ENCODE measurements at regions not wholly inside any gene's neighbourhood (a gene's known extent, or its start where the extent isn't known, plus 50 kb on each side); places are given as distances from the start of the nearest gene placed in this dataset.

DNA sequence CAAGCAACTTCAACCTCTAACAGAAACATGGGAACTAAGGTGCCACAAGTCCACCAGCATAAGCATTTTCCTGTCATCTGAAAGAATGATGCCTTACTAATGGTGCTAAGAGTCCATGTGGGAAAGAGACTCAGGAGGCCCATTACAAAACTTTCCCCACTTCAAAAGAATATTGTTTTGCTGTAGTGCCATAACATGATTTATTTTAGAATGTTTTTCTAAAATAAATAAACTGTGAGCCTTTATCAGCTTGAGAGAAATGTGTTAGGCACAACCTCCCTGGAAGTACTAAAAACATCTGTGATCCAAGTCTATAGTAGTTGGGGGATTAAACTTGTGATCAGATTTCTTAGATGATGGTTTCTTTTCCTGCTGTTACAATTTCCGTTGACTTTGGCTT is 330.1 kb upstream of the MAP3K7 start:
- FAIRE-seq (no peak), DNase-seq (ENCODE audit: low read depth in 1 of 2, low spot score in 2 of 2) (no peak)
- peaks cover 11 to 16% of the 10 kb centered on the region in 2 experiments for H3K9me3 ChIP-seq (ENCODE audit: insufficient read depth in 2 of 2, low read depth in 1 of 2, low read length in 1 of 2)
- H3K18ac ChIP-seq (ENCODE audit: extremely low read depth, low read length), result no peak overlapping the region
- no peak overlapping the region for H3K56ac ChIP-seq (replicated peaks; ENCODE audit: insufficient read length, low read depth, low read length)
- no peak overlapping the region for H4K5ac ChIP-seq (ENCODE audit: insufficient read length, low read depth, low read length)
- WGBS, 2 experiments (ENCODE audit: extremely low coverage in 1 of 2, insufficient coverage in 1 of 2, insufficient read length in 1 of 2, insufficient replicate concordance in 2 of 2, low coverage in 1 of 2, low lambda C conversion rate in 2 of 2, missing lambda C conversion rate in 1 of 2), result 97% methylated on average over 1 of the region's 1 CpG; no CpG with 5 or more reads in 1 of the 2 experiments
- H3K79me2 ChIP-seq (ENCODE audit: control insufficient read depth in 1 of 2, insufficient read depth in 2 of 2, low read length in 2 of 2), result no peaks in the 10 kb centered on the region
- H3K27ac ChIP-seq (ENCODE audit: low read depth, low read length), result no peak overlapping the region
- H3K79me1 ChIP-seq (ENCODE audit: low read depth, low read length), result no peaks in the 10 kb centered on the region
- no peak overlapping the region for H2AK5ac ChIP-seq (ENCODE audit: low read depth, low read length)
- no peak overlapping the region for H4K91ac ChIP-seq (replicated peaks; ENCODE audit: insufficient read length, low read length)
- H3K9ac ChIP-seq (replicated peaks in 1 of 4; ENCODE audit: extremely low read depth in 1 of 4, low read depth in 3 of 4, low read length in 3 of 4), result no peak overlapping the region
- no peaks in the 10 kb centered on the region for H4K20me1 ChIP-seq (replicated peaks in 1 of 2; ENCODE audit: control insufficient read depth in 1 of 2, insufficient read depth in 2 of 2, low read length in 2 of 2)
- H2AFZ ChIP-seq (ENCODE audit: low read length), result no peak overlapping the region
- ChIA-PET CTCF (ENCODE audit: partially characterized antibody) (no interaction called here), POLR2A (ENCODE audit: partially characterized antibody) (no interaction called here)
- H3K27me3 ChIP-seq (replicated peaks in 1 of 4; ENCODE audit: control insufficient read depth in 3 of 4, extremely low read depth in 1 of 4, insufficient read depth in 3 of 4, low read length in 3 of 4), result no peaks in the 10 kb centered on the region
- no peak overlapping the region for H2BK15ac ChIP-seq (ENCODE audit: low read length)
- H2BK12ac ChIP-seq (ENCODE audit: low read depth, low read length), result no peak overlapping the region
- no peak overlapping the region for H4K8ac ChIP-seq (ENCODE audit: extremely low read depth, insufficient read depth, low read length)
- no peak overlapping the region for H3K4ac ChIP-seq (replicated peaks; ENCODE audit: insufficient read length, low read depth, low read length)
- TF ChIP-seq BCL11A (IDR thresholded peaks at IDR 0.05; ENCODE audit: low read depth in 2 of 2, low read length in 2 of 2), result no peak
- no peak for TF ChIP-seq USF2 (IDR thresholded peaks at IDR 0.05; ENCODE audit: low read length)
- no peak for TF ChIP-seq MAX (IDR thresholded peaks at IDR 0.05)
- TF ChIP-seq EZH2 (IDR thresholded peaks at IDR 0.05; ENCODE audit: low read depth, low read length, severe bottlenecking), result no peak
- TF ChIP-seq TAF1 (IDR thresholded peaks at IDR 0.05; ENCODE audit: low read depth, low read length), result no peak
- no peak for TF ChIP-seq KDM4A (IDR thresholded peaks at IDR 0.05; ENCODE audit: low read depth, low read length, severe bottlenecking)
- TF ChIP-seq E2F6 (IDR thresholded peaks at IDR 0.05), result no peak
- no peak for TF ChIP-seq RAD21 (IDR thresholded peaks at IDR 0.05 in 1 of 2, conservative IDR thresholded peaks at IDR 0.05 in 1 of 2; ENCODE audit: low read depth in 2 of 2, low read length in 2 of 2)
- H2BK20ac ChIP-seq (ENCODE audit: low read length), result no peak overlapping the region
- no peak overlapping the region for H3K4me2 ChIP-seq (ENCODE audit: insufficient read depth in 1 of 2, low read depth in 2 of 2, low read length in 2 of 2)
- no peak overlapping the region for H2BK5ac ChIP-seq (ENCODE audit: low read depth, low read length)
- H3K4me1 ChIP-seq (replicated peaks in 1 of 4; ENCODE audit: control insufficient read depth in 3 of 4, insufficient read depth in 4 of 4, low read length in 3 of 4), result no peaks in the 10 kb centered on the region
- H2BK120ac ChIP-seq (replicated peaks; ENCODE audit: low read depth, low read length), result no peak overlapping the region
- H3K36me3 ChIP-seq (ENCODE audit: control insufficient read depth in 2 of 4, insufficient read depth in 4 of 4, low read length in 3 of 4), result no peaks in the 10 kb centered on the region
- H3K23me2 ChIP-seq (ENCODE audit: low read depth, low read length), result no peaks in the 10 kb centered on the region
- no peak overlapping the region for H3K14ac ChIP-seq (ENCODE audit: insufficient read length)
- H3K23ac ChIP-seq (ENCODE audit: insufficient read length), result no peak overlapping the region
- H3K4me3 ChIP-seq (ENCODE audit: extremely low read depth in 1 of 4, insufficient read depth in 2 of 4, low read depth in 3 of 4, low read length in 4 of 4), result no peak overlapping the region

Measured in H1 (cell line).